ENCODE measurements at regions not wholly inside any gene's neighbourhood (a gene's known extent, or its start where the extent isn't known, plus 50 kb on each side); places are given as distances from the start of the nearest gene placed in this dataset.

DNA sequence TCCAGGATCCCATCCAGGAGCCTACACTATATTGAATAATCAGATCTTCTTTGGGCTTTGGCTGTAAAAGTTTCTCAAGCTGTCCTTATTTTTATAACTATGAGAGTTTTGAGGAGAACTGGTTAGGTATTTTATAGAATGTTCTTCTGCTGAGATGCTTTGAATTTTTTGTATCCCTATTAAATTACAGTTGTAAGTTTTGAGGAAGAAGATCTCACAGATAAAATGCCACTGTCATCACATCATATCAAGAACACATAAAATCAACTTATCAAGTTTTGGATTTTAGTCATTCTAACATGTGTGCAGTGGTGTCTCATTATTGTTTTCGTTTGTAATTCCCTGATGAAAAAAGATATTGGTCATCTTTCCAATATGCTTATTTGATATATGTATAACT, 260.2 kb upstream of the COL3A1 start:
- Histone ChIP-seq H3K36me3 (no peaks in the 10 kb centered on the region), H3K9me3 (peaks cover 0 to 34% (median 4%) of the 10 kb centered on the region in 12 donors), H3K4me1 (no peaks in the 10 kb centered on the region), H3K27me3 (no peaks in the 10 kb centered on the region), H3K4me3 (no peak overlapping the region), H3K27ac (no peak overlapping the region)
- TF ChIP-seq, protein P1, sequence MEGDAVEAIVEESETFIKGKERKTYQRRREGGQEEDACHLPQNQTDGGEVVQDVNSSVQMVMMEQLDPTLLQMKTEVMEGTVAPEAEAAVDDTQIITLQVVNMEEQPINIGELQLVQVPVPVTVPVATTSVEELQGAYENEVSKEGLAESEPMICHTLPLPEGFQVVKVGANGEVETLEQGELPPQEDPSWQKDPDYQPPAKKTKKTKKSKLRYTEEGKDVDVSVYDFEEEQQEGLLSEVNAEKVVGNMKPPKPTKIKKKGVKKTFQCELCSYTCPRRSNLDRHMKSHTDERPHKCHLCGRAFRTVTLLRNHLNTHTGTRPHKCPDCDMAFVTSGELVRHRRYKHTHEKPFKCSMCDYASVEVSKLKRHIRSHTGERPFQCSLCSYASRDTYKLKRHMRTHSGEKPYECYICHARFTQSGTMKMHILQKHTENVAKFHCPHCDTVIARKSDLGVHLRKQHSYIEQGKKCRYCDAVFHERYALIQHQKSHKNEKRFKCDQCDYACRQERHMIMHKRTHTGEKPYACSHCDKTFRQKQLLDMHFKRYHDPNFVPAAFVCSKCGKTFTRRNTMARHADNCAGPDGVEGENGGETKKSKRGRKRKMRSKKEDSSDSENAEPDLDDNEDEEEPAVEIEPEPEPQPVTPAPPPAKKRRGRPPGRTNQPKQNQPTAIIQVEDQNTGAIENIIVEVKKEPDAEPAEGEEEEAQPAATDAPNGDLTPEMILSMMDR (IDR thresholded peaks at IDR 0.05): no peak
- TF ChIP-seq POLR2A (IDR thresholded peaks at IDR 0.05): no peak
- no peak for ATAC-seq
- DNase-seq: no peak
- WGBS, 4 donors: 45 to 85% (median 78%) methylated on average over 1 of the region's 1 CpG
- intact Hi-C loops (cut with DNase I): no loop called here

DNA sequence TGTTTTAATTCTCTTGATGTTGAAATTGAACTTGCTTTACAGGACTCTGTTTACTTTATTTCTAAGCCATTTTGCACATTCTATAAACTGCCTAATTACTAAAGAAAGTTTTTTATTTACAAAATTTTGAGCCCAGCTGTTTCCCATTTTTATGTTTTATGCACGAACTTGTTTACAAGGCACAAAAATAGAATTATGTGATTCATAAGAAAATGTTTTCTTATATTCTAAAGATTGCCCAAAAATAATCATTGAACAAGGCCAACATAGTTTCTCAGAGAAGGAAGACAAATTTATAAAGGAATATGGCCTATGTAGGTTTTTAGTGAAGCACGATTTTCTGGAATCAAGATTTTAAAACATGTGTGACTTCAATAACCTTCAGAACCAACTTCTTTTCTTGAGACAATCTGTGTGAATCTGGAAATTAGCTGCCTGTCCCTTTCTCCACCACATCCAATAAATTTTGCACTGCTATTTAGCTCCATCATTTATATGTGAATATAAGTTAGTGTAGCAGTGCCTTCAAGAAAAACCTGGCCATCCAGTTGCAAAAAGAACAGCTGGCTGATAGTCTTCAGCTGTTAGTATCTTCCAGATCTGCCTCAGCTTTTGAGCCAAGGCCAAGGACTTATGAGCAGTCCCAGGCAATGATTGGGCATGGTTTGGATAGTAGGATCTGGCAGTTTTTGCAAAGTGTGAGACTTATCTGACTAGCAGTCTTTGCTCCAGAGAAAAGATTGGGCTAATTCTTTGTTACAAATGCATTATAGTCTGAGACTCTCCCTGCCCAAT, 253.2 kb upstream of the COL3A1 start:
- WGBS, 4 donors: 66 to 80% (median 71%) methylated on average over 2 of the region's 2 CpGs

DNA sequence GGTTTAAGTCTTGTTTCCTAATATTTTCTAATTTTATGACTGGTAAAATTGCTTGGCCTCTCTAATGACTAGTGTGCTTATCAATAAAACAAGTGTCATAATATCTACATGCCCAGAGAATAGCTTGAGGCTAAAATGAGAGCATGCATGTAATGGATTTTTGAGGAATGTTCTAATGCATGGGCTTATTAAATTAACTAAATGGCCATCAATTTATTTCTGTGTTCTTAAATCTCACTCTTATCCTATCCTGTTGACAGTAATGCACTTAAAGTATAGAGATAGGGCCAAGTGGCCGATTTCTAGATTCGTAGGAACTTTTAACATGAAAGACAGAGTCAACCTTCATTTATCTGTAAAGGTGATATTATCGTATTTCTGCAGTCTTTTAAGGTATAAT, 252.4 kb upstream of the COL3A1 start:
- DNase-seq (no peak), ATAC-seq (no peak)
- TF ChIP-seq, protein P1 (IDR thresholded peaks at IDR 0.05): no peak
- TF ChIP-seq POLR2A (IDR thresholded peaks at IDR 0.05): no peak
- H3K4me1 ChIP-seq: no peaks in the 10 kb centered on the region
- no peaks in the 10 kb centered on the region for H3K27me3 ChIP-seq
- H3K9me3 ChIP-seq: peaks cover 0 to under 1% (median 0%) of the 10 kb centered on the region in 12 donors
- no peak overlapping the region for H3K4me3 ChIP-seq
- no peak overlapping the region for H3K27ac ChIP-seq
- 61 to 71% (median 63%) methylated on average over 3 of the region's 3 CpGs for WGBS, 4 donors
- H3K36me3 ChIP-seq: no peaks in the 10 kb centered on the region
- intact Hi-C loops (cut with DNase I): no loop called here

More for the DNA sequence above, 253.2 kb upstream of the COL3A1 start:
- H3K27ac ChIP-seq: no peak overlapping the region
- ATAC-seq (no peak), DNase-seq (no peak)
- no peaks in the 10 kb centered on the region for H3K27me3 ChIP-seq
- peaks cover 0 to 5% (median 0%) of the 10 kb centered on the region in 12 donors for H3K9me3 ChIP-seq
- no peaks in the 10 kb centered on the region for H3K4me1 ChIP-seq
- TF ChIP-seq, protein P1 (IDR thresholded peaks at IDR 0.05): no peak
- no peak for TF ChIP-seq POLR2A (IDR thresholded peaks at IDR 0.05)
- no peak overlapping the region for H3K4me3 ChIP-seq
- intact Hi-C loops (cut with DNase I): no loop called here
- no peaks in the 10 kb centered on the region for H3K36me3 ChIP-seq

DNA sequence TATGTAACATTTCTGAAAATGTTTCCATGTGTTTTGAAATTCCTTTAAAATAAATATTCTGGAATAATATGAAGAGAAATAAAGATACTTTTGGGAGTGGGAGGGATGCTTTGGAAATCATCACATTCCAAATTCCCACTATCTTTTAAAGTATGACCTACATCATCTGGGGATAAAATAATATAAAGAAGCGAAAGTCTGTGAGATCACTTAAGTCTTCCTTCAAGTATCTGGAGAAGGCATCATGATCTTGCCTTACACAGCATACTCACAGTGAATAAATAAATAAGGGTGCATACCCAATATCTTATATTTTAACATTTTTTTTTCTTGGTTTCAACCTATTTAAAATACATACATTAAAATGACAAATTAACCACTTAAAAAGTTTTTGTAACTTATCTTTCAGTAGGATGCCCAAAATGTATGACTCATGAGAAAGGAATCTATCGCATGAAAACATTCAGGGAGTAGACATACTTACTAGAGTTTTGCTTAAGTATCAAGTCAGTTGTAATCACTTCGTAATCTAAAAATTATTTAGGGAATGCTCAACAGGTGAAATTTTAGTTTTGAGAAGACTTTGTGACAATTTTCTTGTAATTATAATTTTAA, 248.3 kb upstream of the COL3A1 start:
- no peak overlapping the region for H3K27ac ChIP-seq
- ATAC-seq (no peak), DNase-seq (no peak)
- no peaks in the 10 kb centered on the region for H3K9me3 ChIP-seq
- H3K27me3 ChIP-seq: no peaks in the 10 kb centered on the region
- intact Hi-C loops (cut with DNase I): no loop called here
- H3K4me1 ChIP-seq: no peaks in the 10 kb centered on the region
- no peaks in the 10 kb centered on the region for H3K36me3 ChIP-seq
- TF ChIP-seq, protein P1 (IDR thresholded peaks at IDR 0.05): no peak
- TF ChIP-seq POLR2A (IDR thresholded peaks at IDR 0.05): no peak
- WGBS, 4 donors: 59 to 62% (median 62%) methylated on average over 3 of the region's 3 CpGs
- no peak overlapping the region for H3K4me3 ChIP-seq

All from heart left ventricle (tissue), 16 donors.